PC-3 (cell line): ENCODE measurements at regions not wholly inside any gene's neighbourhood (a gene's known extent, or its start where the extent isn't known, plus 50 kb on each side); places are given as distances from the start of the nearest gene placed in this dataset.

Experiments used
- ATAC-seq: fragments of 200-7000 bp; cut with Tn5 transposase; 2 replicates; pipeline ENCODE4 v1.9.1; 2020; ENCODE audit warnings: mild to moderate bottlenecking, moderate library complexity
- BruUV-seq: library from RNA; stranded (reverse); fragments of 400-500 nt; replicated peaks from 2 replicates; lab custom pipeline; 2021; lab: Mats Ljungman, UMichigan
- CTCF ChIA-PET: fragments of 300-600 bp; sonication (Branson Sonifier 250); formaldehyde crosslinking; loops from one replicate; lab custom pipeline; 2022; ENCODE audit warnings: antibody characterized with exemption; lab: Charles Lee
- POLR2A ChIA-PET: fragments of 300-600 bp; sonication (Branson Sonifier 250); formaldehyde crosslinking; loops from one replicate; lab custom pipeline; 2022; ENCODE audit warnings: antibody characterized with exemption; ENCODE audit not compliant: unreplicated experiment; lab: Charles Lee
- DNase-seq: peaks from one replicate; pipeline ENCODE4 v3.0.0-alpha.2; 2015
- H2AFZ ChIP-seq: fragments of 300-600 bp; sonication (generic); 2 replicates; pipeline ENCODE4 v1.6.0; 2016; ENCODE audit warnings: antibody characterized with exemption, low read length
- H3F3A ChIP-seq: fragments of 300-600 bp; sonication (generic); one replicate; pipeline ENCODE4 v1.6.0; 2017; ENCODE audit warnings: antibody characterized with exemption, low read length, control low read depth, mild to moderate bottlenecking; ENCODE audit not compliant: unreplicated experiment
- H3K27ac ChIP-seq: fragments of 300-600 bp; sonication (generic); 2 replicates; pipeline ENCODE4 v1.5.1; 2016; ENCODE audit warnings: mild to moderate bottlenecking, low read length
- H3K27me3 ChIP-seq: fragments of 300-600 bp; sonication (generic); 2 replicates; pipeline ENCODE4 v1.6.1; 2016; ENCODE audit warnings: low read length, mixed read lengths
- H3K36me3 ChIP-seq: fragments of 300-600 bp; sonication (generic); 2 replicates; pipeline ENCODE4 v1.6.1; 2016; ENCODE audit warnings: low read depth, mixed run types, low read length, mixed read lengths
- H3K4me1 ChIP-seq: fragments of 300-600 bp; sonication (generic); 2 replicates; pipeline ENCODE4 v1.5.1; 2016; ENCODE audit warnings: low read length; ENCODE audit not compliant: insufficient read depth
- H3K4me2 ChIP-seq: fragments of 300-600 bp; sonication (generic); 2 replicates; pipeline ENCODE4 v1.6.0; 2016; ENCODE audit warnings: low read length
- H3K4me3 ChIP-seq: fragments of 300-600 bp; sonication (generic); 2 replicates; pipeline ENCODE4 v1.5.1; 2016; ENCODE audit warnings: mild to moderate bottlenecking, low read length, mixed read lengths
- H3K79me2 ChIP-seq: fragments of 300-600 bp; sonication (generic); 2 replicates; pipeline ENCODE4 v1.6.1; 2017; ENCODE audit warnings: low read length, mixed read lengths
- H3K9ac ChIP-seq: fragments of 300-600 bp; sonication (generic); 2 replicates; pipeline ENCODE4 v1.6.0; 2016; ENCODE audit warnings: mild to moderate bottlenecking, low read length
- H3K9me2 ChIP-seq: fragments of 300-600 bp; sonication (generic); replicated peaks from 2 replicates; pipeline ENCODE4 v1.6.1; 2016; ENCODE audit warnings: mixed run types, low read length, mixed read lengths
- H3K9me3 ChIP-seq: fragments of 300-600 bp; sonication (generic); 2 replicates; pipeline ENCODE4 v1.6.1; 2016; ENCODE audit warnings: low read length, mixed read lengths
- H4K20me1 ChIP-seq: fragments of 300-600 bp; sonication (generic); 2 replicates; pipeline ENCODE4 v1.6.1; 2016; ENCODE audit warnings: low read length, mixed read lengths
- CTCF ChIP-seq: fragments of 300-600 bp; sonication (generic); conservative IDR thresholded peaks from 2 replicates; pipeline ENCODE4 v1.5.1; 2017; ENCODE audit warnings: antibody characterized with exemption, low read depth, mild to moderate bottlenecking, low read length
- EZH2 ChIP-seq: fragments of 300-600 bp; sonication (generic); IDR thresholded peaks from one replicate; pipeline ENCODE4 v1.6.1; 2017; ENCODE audit warnings: antibody characterized with exemption, mild to moderate bottlenecking, low read length; ENCODE audit not compliant: unreplicated experiment
- EZH2phosphoT487 ChIP-seq: fragments of 300-600 bp; sonication (generic); IDR thresholded peaks from 2 replicates; pipeline ENCODE4 v1.6.1; 2018; ENCODE audit warnings: mild to moderate bottlenecking, antibody characterized with exemption, low read length, borderline replicate concordance
- intact Hi-C: fragments of 100-400 bp; cut with micrococcal nuclease; formaldehyde crosslinking; loops from 2 replicates; pipeline ENCODE4 v1.9.0; 2023

GRCh38 chr1:30143517-30143916 is 579.9 kb downstream of the MATN1 start:
- H3K4me3 ChIP-seq = no peak overlapping the region
- H3F3A ChIP-seq = no peaks in the 10 kb centered on the region
- no peak overlapping the region for H3K9ac ChIP-seq
- DNase-seq (no peak), ATAC-seq (no peak)
- BruUV-seq = no TSS peak
- H3K9me3 ChIP-seq = no peaks in the 10 kb centered on the region
- H3K4me2 ChIP-seq = no peak overlapping the region
- H3K27me3 ChIP-seq = peaks cover 20% of the 10 kb centered on the region
- H3K27ac ChIP-seq = no peak overlapping the region
- intact Hi-C loops = no loop called here
- CTCF ChIA-PET = no interaction called here
- H3K9me2 ChIP-seq = no peaks in the 10 kb centered on the region
- TF ChIP-seq CTCF (no peak), EZH2 (no peak), EZH2phosphoT487 (no peak)
- H2AFZ ChIP-seq = no peak overlapping the region
- no peaks in the 10 kb centered on the region for H4K20me1 ChIP-seq
- POLR2A ChIA-PET = no interaction called here
- H3K79me2 ChIP-seq = no peaks in the 10 kb centered on the region
- no peaks in the 10 kb centered on the region for H3K4me1 ChIP-seq
- H3K36me3 ChIP-seq = no peaks in the 10 kb centered on the region

GRCh38 chr1:30140566-30140965 is 582.8 kb downstream of the MATN1 start:
- Histone ChIP-seq H3K9me2 (no peaks in the 10 kb centered on the region), H3K9me3 (no peaks in the 10 kb centered on the region), H3K27me3 (peaks cover 42% of the 10 kb centered on the region), H2AFZ (no peak overlapping the region), H3F3A (no peaks in the 10 kb centered on the region), H4K20me1 (no peaks in the 10 kb centered on the region), H3K79me2 (no peaks in the 10 kb centered on the region), H3K4me3 (no peak overlapping the region), H3K27ac (no peak overlapping the region), H3K4me2 (no peak overlapping the region), H3K9ac (no peak overlapping the region), H3K36me3 (no peaks in the 10 kb centered on the region), H3K4me1 (no peaks in the 10 kb centered on the region)
- CTCF ChIA-PET = no interaction called here
- DNase-seq (no peak), ATAC-seq (no peak)
- no TSS peak for BruUV-seq
- POLR2A ChIA-PET = no interaction called here
- TF ChIP-seq EZH2phosphoT487 = no peak
- TF ChIP-seq EZH2 = no peak
- TF ChIP-seq CTCF = no peak
- intact Hi-C loops = no loop called here

GRCh38 chr1:30138891-30139290 is 584.5 kb downstream of the MATN1 start:
- intact Hi-C loops = no loop called here
- H3F3A ChIP-seq = no peaks in the 10 kb centered on the region
- H3K4me3 ChIP-seq = no peak overlapping the region
- no peak overlapping the region for H3K4me2 ChIP-seq
- H3K27me3 ChIP-seq = peaks cover 43% of the 10 kb centered on the region
- DNase-seq (no peak), ATAC-seq (no peak)
- H3K79me2 ChIP-seq = no peaks in the 10 kb centered on the region
- no peak overlapping the region for H3K27ac ChIP-seq
- TF ChIP-seq EZH2phosphoT487 (no peak), CTCF (no peak), EZH2 (no peak)
- no peaks in the 10 kb centered on the region for H3K9me3 ChIP-seq
- no peaks in the 10 kb centered on the region for H3K36me3 ChIP-seq
- H3K9me2 ChIP-seq = no peaks in the 10 kb centered on the region
- no peak overlapping the region for H2AFZ ChIP-seq
- H4K20me1 ChIP-seq = no peaks in the 10 kb centered on the region
- BruUV-seq = no TSS peak
- no peak overlapping the region for H3K9ac ChIP-seq
- ChIA-PET CTCF (no interaction called here), POLR2A (no interaction called here)
- no peaks in the 10 kb centered on the region for H3K4me1 ChIP-seq
